WERI-Rb-1 (cell line): ENCODE measurements at regions not wholly inside any gene's neighbourhood (a gene's known extent, or its start where the extent isn't known, plus 50 kb on each side); places are given as distances from the start of the nearest gene placed in this dataset.

ENCODE experiments used
- DNase-seq: peaks from one replicate; pipeline ENCODE4 v3.0.0-alpha.2; 2020
- H3K27ac ChIP-seq: fragments of 250-450 bp; sonication (Bioruptor Pico); 2 replicates; pipeline ENCODE4 v1.5.1; 2020; ENCODE audit warnings: mild to moderate bottlenecking, moderate library complexity
- H3K27me3 ChIP-seq: fragments of 250-450 bp; sonication (Bioruptor Pico); 2 replicates; pipeline ENCODE4 v1.5.1; 2021; ENCODE audit warnings: mild to moderate bottlenecking, low read depth, moderate library complexity; ENCODE audit not compliant: insufficient read depth, severe bottlenecking
- H3K36me3 ChIP-seq: fragments of 250-450 bp; sonication (Bioruptor Pico); 2 replicates; pipeline ENCODE4 v1.5.1; 2020; ENCODE audit warnings: mild to moderate bottlenecking, moderate library complexity
- H3K4me3 ChIP-seq: 2 replicates; pipeline ENCODE4 v1.5.1; 2011; ENCODE audit warnings: low read depth, mild to moderate bottlenecking, control low read depth, low read length
- H3K9me3 ChIP-seq: fragments of 250-450 bp; sonication (Bioruptor Pico); 2 replicates; pipeline ENCODE4 v1.5.1; 2021; ENCODE audit warnings: mild to moderate bottlenecking, moderate library complexity; ENCODE audit not compliant: severe bottlenecking
- CTCF ChIP-seq: IDR thresholded peaks from 2 replicates; pipeline ENCODE4 v1.5.1; 2011; ENCODE audit warnings: low read depth, mild to moderate bottlenecking, control low read depth, inconsistent platforms, low read length

- no peak for DNase-seq
- Histone ChIP-seq H3K4me3 (no peak overlapping the region), H3K36me3 (no peaks in the 10 kb centered on the region), H3K9me3 (no peaks in the 10 kb centered on the region), H3K27ac (no peak overlapping the region), H3K27me3 (peaks cover 87% of the 10 kb centered on the region)
- TF ChIP-seq CTCF = no peak
Observed at GRCh38 chr6:166078294-166078693, 89.4 kb downstream of the TBXT start.

DNA sequence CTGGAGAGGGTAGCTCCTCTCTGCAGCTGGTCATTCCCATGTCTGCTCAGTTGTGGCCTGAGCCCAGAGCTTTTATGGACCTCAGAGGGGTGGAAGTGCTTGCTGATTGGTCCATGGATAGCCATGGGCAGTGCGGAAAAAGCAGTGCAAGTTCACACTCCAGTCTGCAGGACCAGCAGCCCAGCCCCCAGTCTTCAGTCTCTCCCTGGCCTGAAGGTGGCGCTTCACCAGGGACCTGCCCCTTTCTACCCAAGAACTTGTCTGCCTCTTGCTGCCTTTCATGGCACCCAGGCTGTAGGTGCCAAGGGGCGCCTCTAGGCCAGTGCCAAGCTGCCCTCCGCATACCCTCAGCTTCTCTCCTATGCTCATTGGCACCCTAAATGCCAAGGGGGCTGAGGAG lies 91.0 kb downstream of the TBXT start:
- Histone ChIP-seq H3K9me3 (no peaks in the 10 kb centered on the region), H3K4me3 (no peak overlapping the region), H3K27me3 (peaks cover 88% of the 10 kb centered on the region), H3K27ac (no peak overlapping the region), H3K36me3 (no peaks in the 10 kb centered on the region)
- no peak for DNase-seq
- TF ChIP-seq CTCF = peak; percentile 42; the same call in 1 of the 2 replicates

- H3K27ac ChIP-seq = no peak overlapping the region
- no peak for DNase-seq
- H3K36me3 ChIP-seq = no peaks in the 10 kb centered on the region
- peaks cover 88% of the 10 kb centered on the region for H3K27me3 ChIP-seq
- H3K9me3 ChIP-seq = no peaks in the 10 kb centered on the region
- no peak for TF ChIP-seq CTCF
- H3K4me3 ChIP-seq = no peak overlapping the region
Observed at GRCh38 chr6:166075925-166076324, 91.7 kb downstream of the TBXT start.

GRCh38 chr6:166075186-166075585 lies 92.5 kb downstream of the TBXT start:
- Histone ChIP-seq H3K4me3 (no peak overlapping the region), H3K27me3 (peaks cover 91% of the 10 kb centered on the region), H3K27ac (no peak overlapping the region), H3K36me3 (no peaks in the 10 kb centered on the region), H3K9me3 (no peaks in the 10 kb centered on the region)
- TF ChIP-seq CTCF = no peak
- no peak for DNase-seq

GRCh38 chr6:166073082-166073481 lies 94.6 kb downstream of the TBXT start:
- Histone ChIP-seq H3K9me3 (no peaks in the 10 kb centered on the region), H3K27ac (no peak overlapping the region), H3K27me3 (peaks cover 75% of the 10 kb centered on the region), H3K36me3 (no peaks in the 10 kb centered on the region), H3K4me3 (no peak overlapping the region)
- no peak for DNase-seq
- no peak for TF ChIP-seq CTCF

DNA sequence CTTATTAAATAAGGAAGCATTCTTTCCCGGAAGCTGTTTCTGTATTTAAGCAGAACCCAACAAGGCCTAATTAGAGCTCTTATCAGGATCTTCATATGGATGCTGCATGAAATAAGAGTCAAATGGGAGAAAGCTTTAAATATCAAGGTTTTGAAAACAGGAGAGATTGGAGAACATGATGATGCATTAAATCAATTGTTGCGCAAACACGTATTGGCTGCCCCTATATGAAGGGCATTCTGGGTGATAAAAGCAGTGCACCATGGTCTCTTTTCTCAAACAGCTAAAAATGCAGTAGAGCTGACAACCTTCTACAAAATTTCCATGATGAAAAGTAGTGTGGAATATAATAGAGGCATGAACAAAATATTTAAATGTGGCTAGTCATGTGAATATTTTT lies 98.9 kb downstream of the TBXT start:
- H3K27ac ChIP-seq = no peak overlapping the region

More for the DNA sequence above, 98.9 kb downstream of the TBXT start:
- no peak for DNase-seq
- Histone ChIP-seq H3K27me3 (peaks cover 67% of the 10 kb centered on the region), H3K36me3 (no peaks in the 10 kb centered on the region), H3K4me3 (no peak overlapping the region), H3K9me3 (no peaks in the 10 kb centered on the region)
- TF ChIP-seq CTCF = no peak
